ENCODE measurements at regions not wholly inside any gene's neighbourhood (a gene's known extent, or its start where the extent isn't known, plus 50 kb on each side); places are given as distances from the start of the nearest gene placed in this dataset.

- H3K79me2 ChIP-seq (ENCODE audit: insufficient read depth, low read length) = no peaks in the 10 kb centered on the region
- CTCF ChIA-PET (ENCODE audit: low intra/inter-chr PET ratio, low total read pairs) = no interaction called here
- no peak for FAIRE-seq
Measured at GRCh38 chr9:80366626-80367025, 794.9 kb downstream of the TLE4 start.

More at GRCh38 chr9:80366626-80367025, 794.9 kb downstream of the TLE4 start:
- intact Hi-C loops (cut with micrococcal nuclease; ENCODE audit: unreplicated experiment) = no loop called here
- in situ Hi-C loops (cut with HindIII; ENCODE audit: extremely low pct_ligation_motif_present, low pct_unique_long_range_greater_than_20kb) = no loop called here
- Histone ChIP-seq H3K4me2 (ENCODE audit: low read depth, low read length) (no peak overlapping the region), H3K9me3 (ENCODE audit: low read length) (peaks cover 64% of the 10 kb centered on the region), H3K9ac (ENCODE audit: insufficient read depth, low read depth, low read length) (no peak overlapping the region), H4K20me1 (ENCODE audit: insufficient read depth, low read length) (no peaks in the 10 kb centered on the region), H2AFZ (ENCODE audit: low read length) (no peak overlapping the region), H3K27me3 (ENCODE audit: control insufficient read depth in 1 of 2, insufficient read depth in 2 of 2, low read length in 2 of 2) (no peaks in the 10 kb centered on the region), H3K36me3 (replicated peaks in 1 of 2; ENCODE audit: control insufficient read depth in 1 of 2, insufficient read depth in 2 of 2, low read length in 2 of 2) (no peaks in the 10 kb centered on the region), H3K27ac (ENCODE audit: extremely low read length, insufficient read depth, low read length) (no peak overlapping the region), H3K4me3 (replicated peaks in 1 of 3; ENCODE audit: insufficient read depth in 1 of 3, low read depth in 2 of 3, low read length in 3 of 3) (no peak overlapping the region), H3K4me1 (ENCODE audit: insufficient read depth, low read length) (no peaks in the 10 kb centered on the region)
- ATAC-seq (no peak), DNase-seq (ENCODE audit: low spot score) (no peak)
- no TSS peak for BruUV-seq (replicated peaks)
- WGBS (ENCODE audit: low lambda C conversion rate) = 0% methylated on average over 2 of the region's 2 CpGs
- POLR2A ChIA-PET = no interaction called here
- TF ChIP-seq XBP1 (CRISPR knock-in tag; IDR thresholded peaks at IDR 0.05) = no peak
- TF ChIP-seq ZBTB46 (CRISPR knock-in tag; IDR thresholded peaks at IDR 0.05; ENCODE audit: borderline replicate concordance) = no peak
- TF ChIP-seq ATF3 (CRISPR knock-in tag; IDR thresholded peaks at IDR 0.05) = no peak
- no peak for TF ChIP-seq ZNF251 (CRISPR knock-in tag; IDR thresholded peaks at IDR 0.05)
- TF ChIP-seq KDM5B (CRISPR knock-in tag; IDR thresholded peaks at IDR 0.05; ENCODE audit: borderline replicate concordance) = no peak
- TF ChIP-seq SMARCE1 (IDR thresholded peaks at IDR 0.05; ENCODE audit: borderline replicate concordance) = no peak
- TF ChIP-seq DNMT3B (CRISPR knock-in tag; conservative IDR thresholded peaks at IDR 0.05) = no peak
